Memory B cell (primary cell): ENCODE measurements at regions not wholly inside any gene's neighbourhood (a gene's known extent, or its start where the extent isn't known, plus 50 kb on each side); places are given as distances from the start of the nearest gene placed in this dataset.

Source experiments
- ATAC-seq: fragments of 150-1000 bp; cut with Tn5 transposase; 2 replicates; pipeline ENCODE4 v1.10.0; 2021; ENCODE audit warnings: low read depth, mild to moderate bottlenecking, moderate library complexity
- DNase-seq, 2 donors: peaks; one replicate each; pipeline ENCODE4 v3.0.0; 2022; ENCODE audit warnings: low spot score in 2 of 2
- H3K27ac Mint-ChIP-seq: one replicate; pipeline ENCODE4 v1.8.0; 2022; ENCODE audit warnings: mild to moderate bottlenecking, moderate library complexity, mixed read lengths
- H3K27me3 Mint-ChIP-seq: one replicate; pipeline ENCODE4 v1.8.0; 2022; ENCODE audit warnings: mixed read lengths
- H3K36me3 Mint-ChIP-seq: one replicate; pipeline ENCODE4 v1.8.0; 2022; ENCODE audit warnings: mild to moderate bottlenecking, mixed read lengths
- H3K4me1 Mint-ChIP-seq: one replicate; pipeline ENCODE4 v1.8.0; 2022; ENCODE audit warnings: mixed read lengths
- H3K4me3 Mint-ChIP-seq: one replicate; pipeline ENCODE4 v1.8.0; 2022; ENCODE audit warnings: mild to moderate bottlenecking, moderate library complexity, mixed read lengths
- H3K9me3 Mint-ChIP-seq: one replicate; pipeline ENCODE4 v1.8.0; 2022; ENCODE audit warnings: mixed read lengths

DNA sequence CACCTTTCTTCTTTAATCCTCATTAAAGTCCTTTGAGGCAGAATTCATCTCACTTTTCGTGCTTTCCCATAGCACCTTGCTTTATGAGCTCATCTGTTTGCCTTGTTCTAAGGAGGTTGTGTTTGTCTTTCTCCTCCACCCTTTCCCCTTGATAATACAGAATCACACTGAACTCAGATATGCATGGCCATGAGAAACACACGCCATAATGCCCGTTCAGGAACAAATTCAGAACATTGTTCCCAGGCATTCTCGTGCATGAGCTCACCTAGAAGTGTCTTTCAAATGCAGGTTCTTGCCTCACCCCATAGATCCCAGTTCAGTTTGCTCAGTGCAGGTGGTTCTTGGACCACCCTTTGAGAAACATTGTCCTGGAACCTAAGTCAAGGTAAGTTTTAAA lies 71.1 kb downstream of the TMEM114 start:
- no peaks in the 10 kb centered on the region for H3K4me1 Mint-ChIP-seq
- H3K27ac Mint-ChIP-seq, result no peak overlapping the region
- ATAC-seq, result no peak
- peaks cover 2% of the 10 kb centered on the region for H3K9me3 Mint-ChIP-seq
- H3K36me3 Mint-ChIP-seq, result no peaks in the 10 kb centered on the region
- H3K4me3 Mint-ChIP-seq, result no peak overlapping the region
- H3K27me3 Mint-ChIP-seq, result peaks cover 11% of the 10 kb centered on the region
- no peak for DNase-seq

DNA sequence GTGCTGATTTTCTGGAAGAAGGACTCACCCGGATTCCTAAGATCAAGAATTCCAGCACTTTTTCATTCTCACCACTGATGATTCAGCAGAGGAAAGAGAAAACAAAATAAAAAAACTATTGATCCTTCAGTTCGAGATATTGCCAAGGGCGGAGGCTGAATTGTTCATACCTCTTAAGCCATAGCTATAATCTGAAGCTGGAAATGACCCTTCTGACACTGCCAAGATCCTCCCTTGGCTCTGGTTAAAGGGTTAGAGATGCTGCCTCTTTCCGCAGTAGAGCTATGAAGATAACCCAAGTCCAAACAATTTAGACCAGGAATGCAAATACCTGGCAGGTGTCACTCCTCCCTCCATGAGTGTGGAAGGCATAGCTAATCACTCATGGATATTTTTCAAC lies 73.0 kb downstream of the TMEM114 start:
- ATAC-seq, result no peak
- H3K36me3 Mint-ChIP-seq, result no peaks in the 10 kb centered on the region
- peaks cover 2% of the 10 kb centered on the region for H3K9me3 Mint-ChIP-seq
- peaks cover 9% of the 10 kb centered on the region for H3K27me3 Mint-ChIP-seq
- H3K4me3 Mint-ChIP-seq, result no peak overlapping the region
- no peak overlapping the region for H3K27ac Mint-ChIP-seq
- no peak for DNase-seq
- H3K4me1 Mint-ChIP-seq, result no peaks in the 10 kb centered on the region

DNA sequence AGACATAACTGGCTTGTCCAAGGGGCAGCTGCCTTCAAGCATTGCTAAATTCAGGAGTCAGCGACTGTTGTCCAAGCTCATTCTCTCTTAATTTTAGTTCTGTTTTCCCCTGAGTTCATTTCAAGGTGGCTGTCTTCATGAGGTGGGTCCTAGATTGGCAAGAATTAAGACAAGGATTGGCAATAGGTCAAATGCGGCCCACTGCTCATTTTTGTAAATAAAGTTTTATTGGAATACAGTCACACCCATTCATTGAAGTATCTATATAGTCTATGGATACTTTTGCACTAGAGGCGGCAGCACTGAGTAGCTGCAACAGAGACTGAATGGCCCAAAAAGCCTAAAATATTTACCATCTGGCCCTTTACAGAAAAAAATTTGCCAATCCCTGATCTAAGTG lies 73.8 kb downstream of the TMEM114 start:
- H3K27me3 Mint-ChIP-seq, result peaks cover 10% of the 10 kb centered on the region
- peaks cover under 1% of the 10 kb centered on the region for H3K36me3 Mint-ChIP-seq
- no peak overlapping the region for H3K4me3 Mint-ChIP-seq
- no peaks in the 10 kb centered on the region for H3K4me1 Mint-ChIP-seq
- H3K27ac Mint-ChIP-seq, result no peak overlapping the region
- ATAC-seq (no peak), DNase-seq (no peak)
- peaks cover 2% of the 10 kb centered on the region for H3K9me3 Mint-ChIP-seq

GRCh38 chr16:8512941-8513624 lies 77.2 kb downstream of the TMEM114 start:
- DNase-seq (no peak), ATAC-seq (no peak)
- Mint-ChIP-seq H3K27ac (no peak overlapping the region), H3K4me3 (no peak overlapping the region), H3K4me1 (no peaks in the 10 kb centered on the region), H3K9me3 (peaks cover 1% of the 10 kb centered on the region), H3K27me3 (peaks cover 7% of the 10 kb centered on the region), H3K36me3 (peaks cover 1% of the 10 kb centered on the region)

DNA sequence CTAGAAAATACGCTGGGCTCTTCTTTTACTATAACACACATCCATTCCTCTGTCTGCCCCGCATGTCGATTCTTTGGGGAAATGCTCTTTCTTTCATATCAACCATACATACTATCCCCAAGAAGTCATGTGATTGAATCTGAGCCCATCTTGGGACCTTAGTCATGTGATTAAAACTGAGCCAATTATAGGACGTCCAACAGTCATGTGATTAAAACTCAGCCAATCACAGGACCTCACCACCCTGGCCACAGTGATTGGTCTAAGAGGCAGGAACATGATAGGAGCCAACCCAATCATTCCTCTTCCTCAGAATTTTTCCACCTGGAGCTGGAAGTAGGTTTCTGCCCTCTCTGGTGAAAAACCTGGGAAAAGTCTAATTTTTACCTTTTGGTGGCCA lies 78.8 kb downstream of the TMEM114 start:
- Mint-ChIP-seq H3K27me3 (peaks cover 9% of the 10 kb centered on the region), H3K36me3 (peaks cover 1% of the 10 kb centered on the region), H3K4me3 (no peak overlapping the region), H3K9me3 (peaks cover 1% of the 10 kb centered on the region), H3K4me1 (no peaks in the 10 kb centered on the region), H3K27ac (no peak overlapping the region)
- DNase-seq (no peak), ATAC-seq (no peak)

DNA sequence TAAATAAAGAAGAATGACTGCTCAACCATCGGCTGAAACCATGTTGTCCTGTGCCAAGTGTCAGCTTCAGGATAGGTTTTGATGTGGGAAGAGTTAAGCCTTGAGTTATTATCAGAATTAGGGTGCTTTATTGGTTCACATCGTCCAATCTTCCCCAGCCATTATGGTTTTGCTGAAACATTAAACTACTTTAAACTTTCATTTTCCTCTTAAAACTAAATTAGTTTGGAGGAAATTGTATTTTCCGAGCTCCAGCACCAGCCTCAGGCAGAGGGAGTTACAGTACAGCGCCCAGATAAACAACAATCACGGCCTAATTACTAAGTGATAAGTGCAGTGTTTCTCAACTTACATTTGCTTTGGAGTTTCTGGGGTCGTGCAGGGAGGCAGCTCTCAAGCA lies 80.2 kb downstream of the TMEM114 start:
- peaks cover 1% of the 10 kb centered on the region for H3K36me3 Mint-ChIP-seq
- H3K27me3 Mint-ChIP-seq, result peaks cover 12% of the 10 kb centered on the region
- H3K9me3 Mint-ChIP-seq, result peaks cover 3% of the 10 kb centered on the region
- DNase-seq (no peak), ATAC-seq (no peak)
- H3K27ac Mint-ChIP-seq, result no peak overlapping the region
- no peak overlapping the region for H3K4me3 Mint-ChIP-seq
- no peaks in the 10 kb centered on the region for H3K4me1 Mint-ChIP-seq

- H3K9me3 Mint-ChIP-seq, result peaks cover 2% of the 10 kb centered on the region
- DNase-seq (no peak), ATAC-seq (no peak)
- H3K27ac Mint-ChIP-seq, result no peak overlapping the region
- H3K36me3 Mint-ChIP-seq, result no peaks in the 10 kb centered on the region
- H3K27me3 Mint-ChIP-seq, result peaks cover 8% of the 10 kb centered on the region
- no peaks in the 10 kb centered on the region for H3K4me1 Mint-ChIP-seq
- H3K4me3 Mint-ChIP-seq, result no peak overlapping the region
Observed at GRCh38 chr16:8505327-8505991, 84.9 kb downstream of the TMEM114 start.

- ATAC-seq (no peak), DNase-seq (no peak)
- Mint-ChIP-seq H3K9me3 (peaks cover 3% of the 10 kb centered on the region), H3K4me1 (no peaks in the 10 kb centered on the region), H3K27ac (no peak overlapping the region), H3K4me3 (no peak overlapping the region), H3K27me3 (peaks cover 6% of the 10 kb centered on the region), H3K36me3 (no peaks in the 10 kb centered on the region)
Observed at GRCh38 chr16:8502446-8502845, 87.9 kb downstream of the TMEM114 start.

GRCh38 chr16:8500351-8500750 lies 90.0 kb downstream of the TMEM114 start:
- Mint-ChIP-seq H3K9me3 (peaks cover 3% of the 10 kb centered on the region), H3K27ac (peak overlapping the region; percentile 47), H3K27me3 (peaks cover 1% of the 10 kb centered on the region), H3K36me3 (no peaks in the 10 kb centered on the region), H3K4me3 (no peak overlapping the region), H3K4me1 (no peaks in the 10 kb centered on the region)
- ATAC-seq, result no peak
- DNase-seq, result no peak

DNA sequence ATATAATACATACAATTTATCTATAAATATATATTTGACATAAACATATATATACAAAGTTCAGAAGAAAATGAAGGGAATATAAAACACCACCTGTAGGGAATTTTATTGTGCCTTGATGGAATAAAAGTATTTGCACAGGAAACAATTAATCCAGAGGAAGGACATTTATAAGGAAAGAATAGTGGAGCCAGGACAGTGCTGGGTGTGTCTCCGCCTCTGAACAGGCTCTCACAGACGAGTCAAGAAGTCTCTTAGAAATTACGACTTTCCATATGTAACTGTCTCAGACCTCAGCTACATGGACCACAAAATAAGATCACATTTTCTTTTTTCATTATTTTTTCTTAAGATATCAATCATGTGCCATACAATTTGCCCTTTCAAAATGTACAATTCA lies 93.9 kb downstream of the TMEM114 start:
- Mint-ChIP-seq H3K27me3 (peaks cover 1% of the 10 kb centered on the region), H3K4me1 (no peaks in the 10 kb centered on the region), H3K9me3 (peaks cover 3% of the 10 kb centered on the region), H3K27ac (no peak overlapping the region), H3K4me3 (no peak overlapping the region), H3K36me3 (no peaks in the 10 kb centered on the region)
- no peak for DNase-seq
- no peak for ATAC-seq

- Mint-ChIP-seq H3K36me3 (no peaks in the 10 kb centered on the region), H3K27me3 (peaks cover 1% of the 10 kb centered on the region), H3K9me3 (peaks cover 3% of the 10 kb centered on the region), H3K4me1 (no peaks in the 10 kb centered on the region), H3K4me3 (no peak overlapping the region), H3K27ac (no peak overlapping the region)
- DNase-seq, result no peak
- no peak for ATAC-seq
Observed at GRCh38 chr16:8493972-8494371, 96.3 kb downstream of the TMEM114 start.

- peaks cover 1% of the 10 kb centered on the region for H3K27me3 Mint-ChIP-seq
- no peaks in the 10 kb centered on the region for H3K4me1 Mint-ChIP-seq
- no peaks in the 10 kb centered on the region for H3K36me3 Mint-ChIP-seq
- DNase-seq (no peak), ATAC-seq (no peak)
- no peak overlapping the region for H3K27ac Mint-ChIP-seq
- H3K9me3 Mint-ChIP-seq, result peaks cover 4% of the 10 kb centered on the region
- H3K4me3 Mint-ChIP-seq, result no peak overlapping the region
Observed at GRCh38 chr16:8492690-8493089, 97.6 kb downstream of the TMEM114 start.

DNA sequence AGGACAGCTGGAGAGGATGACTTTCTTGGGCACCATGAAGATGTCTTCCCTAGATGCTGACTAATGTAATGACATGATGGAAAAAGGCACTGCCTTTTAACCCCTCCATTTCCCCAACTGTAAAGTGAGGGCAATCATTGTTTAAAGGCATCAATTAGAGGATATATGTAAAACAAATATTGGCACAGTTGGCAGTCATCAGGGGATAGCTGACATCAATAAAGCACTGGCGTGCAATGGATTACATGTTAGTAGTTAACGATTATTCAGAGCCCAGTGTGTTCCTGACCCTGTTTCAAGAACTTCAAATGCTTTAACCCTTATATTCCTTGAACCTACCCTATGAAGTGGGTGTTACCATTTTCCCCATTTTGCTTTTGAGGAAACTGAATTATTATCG lies 100.7 kb downstream of the TMEM114 start:
- Mint-ChIP-seq H3K9me3 (peaks cover 3% of the 10 kb centered on the region), H3K27ac (no peak overlapping the region), H3K36me3 (no peaks in the 10 kb centered on the region), H3K4me1 (no peaks in the 10 kb centered on the region), H3K4me3 (no peak overlapping the region), H3K27me3 (no peaks in the 10 kb centered on the region)
- ATAC-seq (no peak), DNase-seq (no peak)

GRCh38 chr16:8486985-8487384 lies 103.3 kb downstream of the TMEM114 start:
- no peak for DNase-seq
- H3K27me3 Mint-ChIP-seq, result no peaks in the 10 kb centered on the region
- H3K4me3 Mint-ChIP-seq, result no peak overlapping the region
- no peak overlapping the region for H3K27ac Mint-ChIP-seq
- no peaks in the 10 kb centered on the region for H3K36me3 Mint-ChIP-seq
- peaks cover 3% of the 10 kb centered on the region for H3K9me3 Mint-ChIP-seq
- H3K4me1 Mint-ChIP-seq, result no peaks in the 10 kb centered on the region
- ATAC-seq, result no peak

DNA sequence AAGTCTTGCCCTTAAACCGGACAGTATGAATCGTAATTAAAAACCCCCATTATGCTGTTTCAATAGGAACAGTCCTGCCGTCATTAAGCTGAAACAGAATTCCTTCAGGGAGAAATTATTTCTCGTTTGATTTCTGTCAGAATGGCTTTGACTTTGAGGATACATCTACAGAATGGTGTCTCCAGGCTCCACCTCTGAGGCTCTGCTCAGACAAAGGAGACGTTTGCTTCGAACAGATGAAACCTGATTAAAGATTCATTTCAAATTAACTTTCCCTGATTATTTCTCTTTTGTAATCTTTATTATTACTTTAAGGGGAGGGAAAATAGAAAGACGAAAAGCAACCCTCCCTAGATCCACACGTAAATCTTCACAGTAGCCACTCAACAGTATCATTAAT lies 106.9 kb downstream of the TMEM114 start:
- no peaks in the 10 kb centered on the region for H3K4me1 Mint-ChIP-seq
- no peak overlapping the region for H3K4me3 Mint-ChIP-seq
- no peak overlapping the region for H3K27ac Mint-ChIP-seq
- peaks cover 5% of the 10 kb centered on the region for H3K9me3 Mint-ChIP-seq
- DNase-seq (no peak), ATAC-seq (no peak)
- H3K36me3 Mint-ChIP-seq, result no peaks in the 10 kb centered on the region
- H3K27me3 Mint-ChIP-seq, result peaks cover 4% of the 10 kb centered on the region
